Stimulated activated CD8-positive, alpha-beta memory T cell treated with anti-CD3 and anti-CD28 coated beads, Interleukin-4, amount 100 ng/mL, for 24 hours (primary cell): ENCODE measurements at regions not wholly inside any gene's neighbourhood (a gene's known extent, or its start where the extent isn't known, plus 50 kb on each side); places are given as distances from the start of the nearest gene placed in this dataset.
"Not testable (repeated sequence)": the region's sequence is repeated elsewhere in the genome, so short reads cannot be mapped to it uniquely, and the experiment has no call there.

Source experiments
- DNase-seq: peaks from one replicate; pipeline ENCODE4 v3.0.0-alpha.2; 2020; ENCODE audit warnings: low read depth

DNA sequence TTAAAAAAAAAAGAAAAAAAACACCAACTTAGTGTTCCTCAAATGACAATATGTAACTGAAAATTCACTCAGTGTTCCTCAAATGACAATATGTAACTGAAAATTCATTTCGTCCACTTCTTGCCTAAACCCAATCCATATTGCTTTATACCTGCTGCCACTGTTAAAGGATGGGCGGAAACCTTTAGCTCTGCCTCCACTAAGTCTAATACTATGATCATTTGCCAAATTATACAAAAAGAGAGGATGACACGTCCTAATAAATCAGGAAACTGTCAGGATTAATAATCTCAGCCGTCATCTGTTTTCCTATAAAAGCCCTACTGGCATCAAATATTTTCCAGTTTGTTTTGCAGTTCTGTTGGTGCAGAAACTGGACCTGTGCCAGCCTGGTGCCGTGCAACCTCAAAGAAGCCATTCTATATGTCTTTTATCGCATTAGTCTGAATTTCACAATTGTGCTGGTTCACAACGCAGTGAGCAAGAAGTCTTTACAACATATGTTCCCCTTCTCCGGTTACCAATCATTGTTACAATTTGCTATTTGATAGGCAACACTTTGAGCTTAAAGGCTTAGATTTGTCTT lies 160.4 kb upstream of the KCNH8 start:
- DNase-seq, result no peak

DNA sequence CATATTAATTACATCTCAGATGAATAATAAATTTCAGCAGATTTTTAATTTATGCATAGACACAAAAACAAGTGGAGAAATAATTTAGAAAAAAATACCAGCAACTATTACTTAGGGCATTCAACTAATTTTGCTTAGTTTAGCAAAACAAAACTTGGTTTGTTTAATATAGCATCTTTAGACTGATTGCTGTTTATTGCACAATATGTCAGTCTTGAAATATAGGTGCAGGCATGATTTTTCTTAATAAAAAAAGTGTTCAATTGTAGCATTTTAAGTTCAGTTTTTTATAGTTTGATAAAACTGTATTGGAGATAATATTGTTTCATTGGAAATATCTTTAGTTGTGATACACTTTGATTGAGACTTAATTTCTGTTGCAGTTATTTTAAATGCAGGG lies 161.2 kb upstream of the KCNH8 start:
- no peak for DNase-seq

GRCh38 chr3:18982920-18983319 lies 165.4 kb upstream of the KCNH8 start:
- DNase-seq, result no peak

GRCh38 chr3:18976102-18976501 lies 172.2 kb upstream of the KCNH8 start:
- not testable (repeated sequence) for DNase-seq

DNA sequence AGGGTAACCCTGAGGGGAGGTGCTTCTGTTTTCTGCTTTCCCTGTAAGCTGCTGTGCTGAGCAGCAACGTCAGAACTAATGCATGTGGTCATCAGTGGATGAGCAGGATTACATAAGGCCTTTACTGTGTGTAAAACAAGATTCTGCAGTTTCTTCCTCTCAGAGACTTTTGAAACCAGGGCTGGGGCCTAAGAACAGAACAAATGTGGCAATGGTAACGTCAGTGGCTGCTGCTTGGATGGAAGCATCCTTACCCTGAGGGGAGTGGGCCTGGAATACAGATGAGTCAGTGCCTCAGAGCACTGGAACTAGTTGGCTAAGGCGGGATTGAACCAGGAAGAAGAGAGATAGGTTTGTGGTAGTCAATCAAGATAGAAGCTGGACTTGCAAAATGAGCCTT lies 180.2 kb upstream of the KCNH8 start:
- DNase-seq, result no peak

DNA sequence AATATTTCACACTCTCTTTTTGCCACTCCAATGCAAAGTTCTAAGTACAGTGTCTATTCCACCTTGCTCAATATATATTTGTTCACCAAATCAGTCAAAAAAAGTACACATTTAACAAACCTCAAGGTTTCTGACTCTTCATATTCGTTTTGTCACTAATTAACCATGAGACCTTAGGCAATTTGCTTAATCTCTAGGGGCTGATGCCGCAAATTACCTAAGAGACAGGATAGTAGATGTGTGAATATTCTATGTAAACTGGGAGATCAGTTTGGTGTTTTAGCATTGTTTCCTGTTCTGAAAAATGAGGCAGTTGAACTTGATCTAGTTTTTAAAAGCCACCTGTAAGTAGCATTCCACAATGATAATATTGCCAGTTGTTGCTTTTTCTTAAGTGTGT lies 182.5 kb upstream of the KCNH8 start:
- DNase-seq, result no peak

GRCh38 chr3:18964640-18965039 lies 183.7 kb upstream of the KCNH8 start:
- no peak for DNase-seq

DNA sequence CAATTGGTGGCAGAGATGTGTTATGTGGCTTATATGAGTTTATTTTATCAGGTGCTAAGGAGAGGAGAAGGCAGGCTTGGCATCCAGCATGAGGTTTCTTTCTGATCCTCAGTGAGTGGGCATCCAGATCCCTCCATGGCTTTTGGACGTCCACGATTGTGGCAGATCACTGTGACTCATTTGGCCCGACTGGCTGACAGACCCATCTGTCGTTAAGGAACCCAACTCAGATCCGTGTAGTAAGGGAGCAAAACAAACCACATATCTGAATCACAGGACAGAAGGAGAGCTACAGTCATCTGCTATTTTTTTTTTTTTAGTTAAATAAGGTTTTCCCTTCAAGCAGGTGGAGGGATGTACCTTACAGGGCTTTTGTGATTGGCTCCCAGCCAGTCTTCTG lies 197.0 kb upstream of the KCNH8 start:
- DNase-seq, result no peak

DNA sequence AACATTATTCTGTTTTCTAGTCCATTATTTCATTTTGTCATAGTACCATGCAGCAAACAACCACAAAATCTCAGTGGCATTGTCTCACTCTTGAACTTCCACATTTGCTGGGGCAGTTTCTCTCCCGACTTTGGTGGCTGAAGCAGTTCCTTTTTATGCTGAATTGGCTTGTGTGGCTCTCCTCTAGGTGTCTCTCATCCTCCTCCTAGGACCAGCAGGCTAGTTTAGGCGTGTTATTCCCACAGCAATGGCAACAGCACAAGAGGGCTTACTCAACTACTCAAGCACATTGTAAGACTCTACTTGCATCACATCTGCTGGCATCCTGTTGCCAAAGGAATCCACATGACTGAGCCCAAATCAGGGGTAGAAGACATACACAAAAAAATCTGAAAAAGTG lies 201.8 kb upstream of the KCNH8 start:
- no peak for DNase-seq

GRCh38 chr3:18937574-18937973 lies 210.7 kb upstream of the KCNH8 start:
- no peak for DNase-seq

DNA sequence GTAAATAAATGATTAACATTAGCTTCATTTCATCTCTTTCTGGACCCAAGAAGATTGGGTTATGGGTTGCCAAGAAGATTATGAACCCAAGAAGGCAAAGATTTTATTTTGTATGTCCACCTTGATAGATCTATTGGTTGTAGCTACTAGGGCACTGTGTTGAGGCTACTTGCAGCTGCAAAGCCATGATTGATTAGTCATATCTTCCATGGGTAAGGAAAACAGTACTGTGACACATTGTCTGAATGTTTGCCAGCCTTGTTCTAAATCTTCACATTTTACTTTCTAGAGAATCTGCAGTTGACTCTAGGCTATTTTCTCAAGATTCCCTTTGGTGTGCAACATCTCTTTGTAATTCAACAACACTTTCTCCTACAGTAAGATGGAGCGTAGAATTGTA lies 229.2 kb upstream of the KCNH8 start:
- DNase-seq, result no peak

DNA sequence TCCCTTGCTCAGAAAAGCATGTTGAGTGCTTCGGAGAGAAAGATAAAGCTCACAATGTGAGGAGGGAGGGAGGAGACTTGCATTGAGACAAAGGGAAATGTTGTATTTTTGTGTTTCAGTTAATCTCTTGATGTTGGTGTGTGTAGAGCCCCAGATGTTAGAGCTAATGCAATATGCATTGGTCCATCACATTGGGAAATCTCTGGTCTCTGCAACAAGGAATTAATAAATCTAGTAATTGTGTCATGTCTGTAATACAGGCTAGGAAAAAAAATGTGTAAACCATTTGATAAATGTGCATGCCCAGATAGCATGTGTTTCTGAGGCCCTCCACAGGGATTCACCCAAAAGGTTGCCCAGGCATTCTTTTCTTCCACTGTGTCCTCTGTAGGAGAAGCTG lies 230.4 kb upstream of the KCNH8 start:
- DNase-seq, result no peak

- DNase-seq, result no peak
Observed at GRCh38 chr3:18902081-18902793, 246.1 kb upstream of the KCNH8 start.

DNA sequence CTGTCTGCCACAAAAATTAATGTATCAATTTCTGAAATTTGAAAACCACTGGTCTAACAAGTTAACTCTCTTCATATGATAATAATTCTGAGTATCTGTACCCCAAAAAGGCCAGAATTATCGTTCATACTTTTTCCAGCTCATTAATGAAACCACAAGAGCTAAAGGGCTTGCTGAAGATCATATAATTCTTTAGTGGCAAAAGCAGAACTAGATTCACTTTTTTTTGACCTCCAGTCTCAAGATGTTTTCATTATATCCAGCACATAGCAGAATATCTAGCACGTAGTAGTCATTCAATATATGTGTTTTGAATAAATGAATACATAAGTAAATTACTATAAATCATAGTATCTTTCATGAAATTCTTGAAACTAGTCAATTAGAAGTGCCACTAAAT lies 246.7 kb upstream of the KCNH8 start:
- no peak for DNase-seq

DNA sequence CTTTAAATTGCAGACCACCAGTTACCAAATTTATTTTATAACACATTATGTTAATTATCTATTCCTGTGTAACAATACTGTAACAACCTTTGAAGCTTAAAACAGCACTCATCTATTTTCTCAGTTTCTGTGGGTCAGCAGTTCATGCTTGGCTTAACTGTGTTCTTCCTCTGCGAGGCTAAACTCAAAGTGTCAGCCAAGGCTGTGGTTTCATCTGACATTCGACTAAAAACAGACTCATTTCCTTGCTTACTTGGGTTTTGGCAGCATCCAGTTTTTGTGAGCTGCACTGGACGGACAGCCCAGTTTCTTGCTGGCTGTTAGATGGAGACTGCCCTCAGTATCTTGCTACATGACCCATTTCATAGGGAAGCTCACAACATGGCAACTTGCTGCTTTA lies 247.3 kb upstream of the KCNH8 start:
- no peak for DNase-seq

GRCh38 chr3:18898911-18899310 lies 249.4 kb upstream of the KCNH8 start:
- no peak for DNase-seq

DNA sequence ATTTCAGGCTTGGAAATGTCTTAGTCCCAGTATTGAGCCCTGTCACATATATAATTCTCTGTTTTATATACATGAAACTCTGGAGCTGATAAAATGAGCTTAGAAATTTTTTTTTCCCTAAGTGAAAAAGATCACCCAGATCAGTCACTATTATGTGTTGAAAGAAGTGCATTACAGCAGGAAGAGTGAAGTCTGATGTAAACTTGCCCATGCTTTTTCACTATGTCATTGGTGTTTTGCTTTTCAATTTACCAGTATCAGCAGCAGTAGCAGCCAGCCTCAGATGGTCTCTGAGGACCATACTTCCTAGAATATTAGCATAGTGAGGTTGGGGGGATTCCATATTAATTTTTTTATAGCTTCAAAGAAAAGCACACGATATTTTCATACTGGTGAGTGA lies 255.6 kb upstream of the KCNH8 start:
- no peak for DNase-seq

- no peak for DNase-seq
Observed at GRCh38 chr3:18892047-18892446, 256.3 kb upstream of the KCNH8 start.

DNA sequence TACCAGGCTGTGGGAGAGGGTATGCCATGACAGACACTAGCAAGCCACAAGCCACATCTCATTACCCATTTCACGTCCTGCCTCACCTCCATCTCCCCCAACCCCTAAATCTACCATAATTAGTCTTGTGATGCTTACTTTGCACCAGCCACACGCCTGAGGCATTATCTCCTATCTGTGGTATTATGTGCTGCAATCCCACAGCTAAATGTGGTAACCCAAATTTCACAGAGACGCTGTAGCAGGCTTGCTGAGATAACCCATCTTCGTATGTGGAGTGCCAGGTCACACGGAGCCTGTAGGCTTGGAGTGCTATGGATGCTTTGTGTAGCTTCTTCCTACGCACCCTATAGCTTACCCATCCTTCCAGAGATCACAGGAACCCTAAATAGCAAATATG lies 256.7 kb upstream of the KCNH8 start:
- no peak for DNase-seq

DNA sequence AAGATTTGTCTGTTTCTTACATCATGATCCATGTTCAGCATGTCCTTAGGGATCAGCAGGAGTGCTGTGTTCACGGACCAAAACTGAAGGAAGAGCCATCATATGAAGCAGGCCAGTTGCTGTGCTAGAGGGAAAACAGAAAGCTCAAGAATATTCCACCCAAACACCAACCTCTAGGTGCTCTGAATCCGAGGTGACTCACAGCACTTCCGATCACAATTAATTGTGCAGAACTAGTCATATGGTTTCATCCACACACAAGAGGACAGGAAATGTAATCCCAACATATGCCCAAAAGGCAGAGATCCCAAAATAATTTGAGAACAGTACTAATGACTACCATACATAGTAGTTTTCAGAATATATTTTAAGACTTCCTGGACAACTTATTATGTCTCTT lies 257.9 kb upstream of the KCNH8 start:
- DNase-seq, result no peak

- no peak for DNase-seq
Observed at GRCh38 chr3:18888819-18889218, 259.5 kb upstream of the KCNH8 start.

- no peak for DNase-seq
Observed at GRCh38 chr3:18888370-18888769, 259.9 kb upstream of the KCNH8 start.

DNA sequence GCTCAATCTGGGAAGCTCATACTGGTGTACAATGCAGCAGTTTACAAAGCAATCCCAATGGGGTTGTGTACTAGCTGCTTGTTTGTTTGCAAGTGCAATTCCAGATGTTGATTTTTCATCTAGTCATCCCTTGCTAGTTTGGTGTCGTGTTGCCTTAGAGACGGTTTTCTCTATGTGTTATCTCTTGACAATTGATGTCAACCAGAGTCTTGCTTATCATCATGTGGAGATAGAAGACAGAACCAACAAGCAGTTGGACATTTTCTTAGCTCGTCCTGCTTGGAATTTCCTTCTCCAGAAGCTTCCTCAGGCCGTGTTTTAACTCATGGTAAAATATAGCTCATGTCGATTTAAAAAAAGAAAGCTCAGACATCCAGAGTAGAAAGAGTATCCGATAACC lies 262.0 kb upstream of the KCNH8 start:
- no peak for DNase-seq

GRCh38 chr3:18885612-18886011 lies 262.7 kb upstream of the KCNH8 start:
- DNase-seq, result no peak
